GM20000 (cell line): ENCODE measurements at regions not wholly inside any gene's neighbourhood (a gene's known extent, or its start where the extent isn't known, plus 50 kb on each side); places are given as distances from the start of the nearest gene placed in this dataset.

Source experiments
- DNase-seq: peaks from one replicate; pipeline ENCODE4 v3.0.0; 2012; ENCODE audit warnings: low spot score
- TF ChIP-seq, protein P1 (sequence below): IDR thresholded peaks from 2 replicates; pipeline ENCODE4 v1.5.1; 2012; ENCODE audit warnings: mild to moderate bottlenecking, control low read depth; ENCODE audit errors: extremely low read depth, missing control alignments

DNA sequence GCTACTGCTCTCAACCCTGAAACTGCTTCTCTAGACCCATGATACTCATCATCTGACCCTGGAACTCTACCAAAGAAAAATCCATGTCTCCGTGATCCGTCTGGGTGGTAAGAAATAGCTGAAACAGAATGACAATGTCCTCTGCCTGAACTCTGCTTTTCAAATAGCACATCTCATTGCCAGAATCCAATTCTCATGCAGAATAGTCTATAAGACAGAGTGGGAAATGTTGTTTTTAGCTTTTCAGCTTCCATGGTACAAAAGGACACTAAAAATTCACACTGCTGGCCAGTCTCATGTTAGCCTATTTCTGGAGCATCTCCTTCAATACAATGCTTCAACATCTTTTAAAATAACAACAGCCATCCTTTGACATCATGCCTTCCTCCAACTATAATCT is 1355.8 kb upstream of the PRMT6 start:
- TF ChIP-seq, protein P1, sequence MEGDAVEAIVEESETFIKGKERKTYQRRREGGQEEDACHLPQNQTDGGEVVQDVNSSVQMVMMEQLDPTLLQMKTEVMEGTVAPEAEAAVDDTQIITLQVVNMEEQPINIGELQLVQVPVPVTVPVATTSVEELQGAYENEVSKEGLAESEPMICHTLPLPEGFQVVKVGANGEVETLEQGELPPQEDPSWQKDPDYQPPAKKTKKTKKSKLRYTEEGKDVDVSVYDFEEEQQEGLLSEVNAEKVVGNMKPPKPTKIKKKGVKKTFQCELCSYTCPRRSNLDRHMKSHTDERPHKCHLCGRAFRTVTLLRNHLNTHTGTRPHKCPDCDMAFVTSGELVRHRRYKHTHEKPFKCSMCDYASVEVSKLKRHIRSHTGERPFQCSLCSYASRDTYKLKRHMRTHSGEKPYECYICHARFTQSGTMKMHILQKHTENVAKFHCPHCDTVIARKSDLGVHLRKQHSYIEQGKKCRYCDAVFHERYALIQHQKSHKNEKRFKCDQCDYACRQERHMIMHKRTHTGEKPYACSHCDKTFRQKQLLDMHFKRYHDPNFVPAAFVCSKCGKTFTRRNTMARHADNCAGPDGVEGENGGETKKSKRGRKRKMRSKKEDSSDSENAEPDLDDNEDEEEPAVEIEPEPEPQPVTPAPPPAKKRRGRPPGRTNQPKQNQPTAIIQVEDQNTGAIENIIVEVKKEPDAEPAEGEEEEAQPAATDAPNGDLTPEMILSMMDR = no peak
- no peak for DNase-seq

DNA sequence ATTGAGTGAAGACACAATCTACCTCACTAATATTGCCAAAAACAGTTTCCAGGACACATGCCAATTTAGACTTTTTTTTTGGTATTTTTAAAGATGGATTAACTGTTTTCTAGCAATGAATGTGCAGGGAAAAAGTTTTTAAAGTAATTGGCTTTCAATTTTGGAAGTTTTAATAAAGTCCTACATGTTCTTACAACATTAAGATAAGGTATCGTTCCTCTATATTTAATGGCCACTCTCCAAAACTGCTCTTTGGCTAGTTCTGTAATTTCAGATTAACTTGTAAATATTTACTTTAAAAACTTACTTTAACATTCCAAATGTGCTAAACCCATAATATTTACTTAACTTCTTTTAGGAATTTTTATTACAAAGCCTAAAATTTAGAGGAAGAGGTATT is 1332.2 kb upstream of the PRMT6 start:
- TF ChIP-seq, protein P1 = no peak
- DNase-seq = no peak

DNA sequence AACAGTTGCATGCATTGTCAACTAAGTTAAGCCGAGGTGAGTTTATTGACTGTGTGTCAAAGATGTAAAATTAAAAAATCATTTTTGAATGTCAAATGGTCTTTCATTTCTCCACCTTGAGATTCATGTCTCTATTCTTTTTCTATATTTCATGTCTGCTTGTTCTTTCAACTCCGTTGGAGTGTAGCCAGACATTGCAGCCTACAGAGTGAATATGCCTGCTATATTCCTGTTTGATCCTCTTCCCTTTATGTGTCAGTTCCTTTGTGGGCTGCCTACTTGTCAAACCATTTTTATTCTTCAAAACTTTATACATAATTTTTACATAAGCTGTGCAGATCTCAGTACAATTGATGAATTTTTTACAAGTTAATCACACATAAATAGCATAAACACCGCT is 1325.8 kb upstream of the PRMT6 start:
- TF ChIP-seq, protein P1 = no peak
- no peak for DNase-seq

DNA sequence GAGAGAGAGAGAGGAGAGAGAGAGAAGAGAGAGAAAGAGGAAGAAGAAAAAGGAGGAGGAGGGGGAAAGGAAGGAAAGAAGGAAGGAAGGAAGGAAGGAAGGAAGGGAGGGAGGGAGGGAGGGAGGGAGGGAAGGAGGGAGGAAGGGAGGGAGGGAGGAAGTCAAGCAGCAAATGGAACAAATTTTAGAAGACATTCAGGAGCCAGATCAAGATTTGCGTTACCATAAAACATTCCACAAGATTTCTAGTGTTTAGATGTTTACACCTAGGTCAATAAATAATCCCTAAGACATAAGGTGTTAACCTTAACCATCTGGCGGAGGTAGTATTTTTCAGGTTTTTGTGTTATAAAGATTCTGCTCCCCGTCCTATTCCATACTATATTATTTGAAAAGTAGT is 1320.1 kb upstream of the PRMT6 start:
- no peak for DNase-seq
- TF ChIP-seq, protein P1 = no peak

DNA sequence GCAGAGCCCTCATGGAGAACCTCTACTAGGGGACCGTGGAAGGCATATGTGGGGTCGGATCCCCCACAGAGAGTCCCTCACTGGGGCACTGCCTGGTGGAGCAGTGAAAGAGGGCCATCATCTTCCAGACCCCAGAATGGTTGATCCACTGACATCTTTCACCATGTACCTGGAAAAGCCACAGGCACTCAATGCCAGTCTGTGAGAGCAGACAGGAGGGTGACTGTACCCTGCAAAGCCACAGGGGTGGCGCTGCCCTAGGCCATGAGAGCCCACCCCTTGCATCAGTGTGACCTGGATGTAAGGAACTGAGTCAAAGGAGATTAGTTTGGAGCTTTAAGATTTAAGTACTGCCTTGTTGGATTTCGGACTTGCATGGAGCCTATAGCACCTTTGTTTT is 1276.7 kb upstream of the PRMT6 start:
- DNase-seq = no peak

DNA sequence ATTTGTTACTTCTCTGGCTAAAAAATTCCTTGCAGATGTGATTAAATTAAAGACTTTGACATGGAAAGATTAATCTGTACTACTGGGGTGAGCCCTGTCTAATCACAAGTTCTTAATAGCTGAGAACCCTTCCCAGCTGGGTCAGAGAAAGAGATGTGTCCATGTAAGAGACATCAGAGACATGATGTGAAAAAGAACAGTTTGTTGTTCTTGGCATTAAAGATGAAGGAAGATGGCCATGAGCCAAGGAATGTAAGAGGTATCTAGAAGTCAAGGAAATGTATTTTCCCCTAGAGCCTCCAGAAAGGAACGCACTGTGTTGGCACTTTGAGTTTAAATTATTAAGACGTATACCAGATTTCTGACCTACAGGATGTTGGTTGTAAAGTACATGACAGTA is 1271.5 kb upstream of the PRMT6 start:
- DNase-seq = no peak
- TF ChIP-seq, protein P1 = no peak

More for the DNA sequence above, 1276.7 kb upstream of the PRMT6 start:
- TF ChIP-seq, protein P1 = no peak

DNA sequence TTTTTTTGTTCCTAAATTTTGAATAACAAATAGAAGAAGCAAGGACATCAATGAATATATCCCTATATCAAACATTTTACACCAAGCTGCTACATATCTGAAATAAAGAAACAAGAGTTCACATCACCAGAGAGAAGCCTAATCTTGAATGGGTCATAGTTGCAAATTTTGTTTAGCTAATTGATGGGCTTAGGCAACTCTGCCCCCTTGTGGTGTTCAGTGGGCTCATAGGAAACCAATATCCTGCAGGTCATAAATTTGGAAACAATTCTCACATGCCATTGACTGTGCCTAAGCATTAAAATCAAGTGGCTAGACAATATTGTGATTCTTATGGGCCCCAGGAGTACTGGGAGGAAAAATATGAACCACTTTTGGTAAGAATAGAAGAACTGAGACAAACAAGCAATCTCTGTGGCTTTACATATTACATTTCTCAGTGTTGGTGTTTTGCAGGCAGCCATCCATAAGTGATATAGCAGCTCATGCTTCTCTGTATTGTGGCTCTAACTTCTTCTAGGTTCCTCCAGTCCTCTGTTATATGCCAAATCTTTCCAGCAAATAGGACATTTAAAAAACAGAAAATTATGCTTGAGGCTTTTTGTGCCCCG is 1262.8 kb upstream of the PRMT6 start:
- TF ChIP-seq, protein P1 = peak; percentile 53
- DNase-seq = peak; percentile 50
